PC-3 (cell line): ENCODE measurements at regions not wholly inside any gene's neighbourhood (a gene's known extent, or its start where the extent isn't known, plus 50 kb on each side); places are given as distances from the start of the nearest gene placed in this dataset.

Experiments used
- EZH2 ChIP-seq: fragments of 300-600 bp; sonication (generic); IDR thresholded peaks from one replicate; pipeline ENCODE4 v1.6.1; 2017; ENCODE audit warnings: antibody characterized with exemption, mild to moderate bottlenecking, low read length; ENCODE audit not compliant: unreplicated experiment
- EZH2phosphoT487 ChIP-seq: fragments of 300-600 bp; sonication (generic); IDR thresholded peaks from 2 replicates; pipeline ENCODE4 v1.6.1; 2018; ENCODE audit warnings: mild to moderate bottlenecking, antibody characterized with exemption, low read length, borderline replicate concordance
- TF ChIP-seq, protein P1 (sequence below): fragments of 300-600 bp; sonication (generic); conservative IDR thresholded peaks from 2 replicates; pipeline ENCODE4 v1.5.1; 2017; ENCODE audit warnings: antibody characterized with exemption, low read depth, mild to moderate bottlenecking, low read length

DNA sequence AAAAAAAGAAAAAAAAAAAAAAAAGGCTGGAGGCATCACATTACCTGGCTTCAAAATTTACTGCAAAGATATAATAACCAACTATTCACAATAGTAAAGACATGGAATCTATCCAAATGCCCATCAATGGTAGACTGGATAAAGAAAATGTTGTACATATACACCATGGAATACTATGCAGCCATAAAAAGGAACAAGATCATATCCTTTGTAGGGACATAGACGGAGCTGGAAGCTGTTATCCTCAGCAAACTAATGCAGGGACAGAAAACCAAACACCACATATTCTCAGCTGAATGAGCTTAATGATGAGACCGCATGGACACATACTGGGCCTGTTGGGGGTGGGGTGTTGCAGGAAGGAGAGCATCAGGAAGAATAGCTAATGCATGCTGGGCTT, 330.5 kb downstream of the SRGAP2C start:
- TF ChIP-seq, protein P1, sequence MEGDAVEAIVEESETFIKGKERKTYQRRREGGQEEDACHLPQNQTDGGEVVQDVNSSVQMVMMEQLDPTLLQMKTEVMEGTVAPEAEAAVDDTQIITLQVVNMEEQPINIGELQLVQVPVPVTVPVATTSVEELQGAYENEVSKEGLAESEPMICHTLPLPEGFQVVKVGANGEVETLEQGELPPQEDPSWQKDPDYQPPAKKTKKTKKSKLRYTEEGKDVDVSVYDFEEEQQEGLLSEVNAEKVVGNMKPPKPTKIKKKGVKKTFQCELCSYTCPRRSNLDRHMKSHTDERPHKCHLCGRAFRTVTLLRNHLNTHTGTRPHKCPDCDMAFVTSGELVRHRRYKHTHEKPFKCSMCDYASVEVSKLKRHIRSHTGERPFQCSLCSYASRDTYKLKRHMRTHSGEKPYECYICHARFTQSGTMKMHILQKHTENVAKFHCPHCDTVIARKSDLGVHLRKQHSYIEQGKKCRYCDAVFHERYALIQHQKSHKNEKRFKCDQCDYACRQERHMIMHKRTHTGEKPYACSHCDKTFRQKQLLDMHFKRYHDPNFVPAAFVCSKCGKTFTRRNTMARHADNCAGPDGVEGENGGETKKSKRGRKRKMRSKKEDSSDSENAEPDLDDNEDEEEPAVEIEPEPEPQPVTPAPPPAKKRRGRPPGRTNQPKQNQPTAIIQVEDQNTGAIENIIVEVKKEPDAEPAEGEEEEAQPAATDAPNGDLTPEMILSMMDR, result no peak
- no peak for TF ChIP-seq EZH2phosphoT487
- no peak for TF ChIP-seq EZH2
